ENCODE measurements at regions not wholly inside any gene's neighbourhood (a gene's known extent, or its start where the extent isn't known, plus 50 kb on each side); places are given as distances from the start of the nearest gene placed in this dataset.

GRCh38 chr13:105598529-105598928 is 936.9 kb downstream of the EFNB2 start:
- Histone ChIP-seq H3K9me3 (no peaks in the 10 kb centered on the region), H3K4me3 (no peak overlapping the region), H3K4me1 (no peaks in the 10 kb centered on the region), H3K36me3 (no peaks in the 10 kb centered on the region), H3K27me3 (no peaks in the 10 kb centered on the region), H3K27ac (no peak overlapping the region)
- ATAC-seq = no peak
- WGBS, 2 donors (ENCODE audit: low coverage in 1 of 2) = 51 to 100% methylated on average over 2 of the region's 2 CpGs
- TF ChIP-seq POLR2AphosphoS5 (IDR thresholded peaks at IDR 0.05) = no peak
- TF ChIP-seq EP300 (IDR thresholded peaks at IDR 0.05) = no peak
- TF ChIP-seq, protein P1, sequence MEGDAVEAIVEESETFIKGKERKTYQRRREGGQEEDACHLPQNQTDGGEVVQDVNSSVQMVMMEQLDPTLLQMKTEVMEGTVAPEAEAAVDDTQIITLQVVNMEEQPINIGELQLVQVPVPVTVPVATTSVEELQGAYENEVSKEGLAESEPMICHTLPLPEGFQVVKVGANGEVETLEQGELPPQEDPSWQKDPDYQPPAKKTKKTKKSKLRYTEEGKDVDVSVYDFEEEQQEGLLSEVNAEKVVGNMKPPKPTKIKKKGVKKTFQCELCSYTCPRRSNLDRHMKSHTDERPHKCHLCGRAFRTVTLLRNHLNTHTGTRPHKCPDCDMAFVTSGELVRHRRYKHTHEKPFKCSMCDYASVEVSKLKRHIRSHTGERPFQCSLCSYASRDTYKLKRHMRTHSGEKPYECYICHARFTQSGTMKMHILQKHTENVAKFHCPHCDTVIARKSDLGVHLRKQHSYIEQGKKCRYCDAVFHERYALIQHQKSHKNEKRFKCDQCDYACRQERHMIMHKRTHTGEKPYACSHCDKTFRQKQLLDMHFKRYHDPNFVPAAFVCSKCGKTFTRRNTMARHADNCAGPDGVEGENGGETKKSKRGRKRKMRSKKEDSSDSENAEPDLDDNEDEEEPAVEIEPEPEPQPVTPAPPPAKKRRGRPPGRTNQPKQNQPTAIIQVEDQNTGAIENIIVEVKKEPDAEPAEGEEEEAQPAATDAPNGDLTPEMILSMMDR (IDR thresholded peaks at IDR 0.05) = no peak
- TF ChIP-seq POLR2A (IDR thresholded peaks at IDR 0.05) = no peak

- H3K4me3 ChIP-seq = no peak overlapping the region
- no peak for ATAC-seq
- H3K27me3 ChIP-seq = no peaks in the 10 kb centered on the region
- H3K36me3 ChIP-seq = no peaks in the 10 kb centered on the region
- H3K4me1 ChIP-seq = no peaks in the 10 kb centered on the region
- H3K9me3 ChIP-seq = no peaks in the 10 kb centered on the region
- TF ChIP-seq, protein P1 (IDR thresholded peaks at IDR 0.05) = no peak
- TF ChIP-seq POLR2A (IDR thresholded peaks at IDR 0.05) (no peak), EP300 (IDR thresholded peaks at IDR 0.05) (no peak), POLR2AphosphoS5 (IDR thresholded peaks at IDR 0.05) (no peak)
- no peak overlapping the region for H3K27ac ChIP-seq
- WGBS, 2 donors (ENCODE audit: low coverage in 1 of 2) = no CpG with 5 or more reads among the region's 6 CpGs
Measured at GRCh38 chr13:105597573-105597972, 937.9 kb downstream of the EFNB2 start.

DNA sequence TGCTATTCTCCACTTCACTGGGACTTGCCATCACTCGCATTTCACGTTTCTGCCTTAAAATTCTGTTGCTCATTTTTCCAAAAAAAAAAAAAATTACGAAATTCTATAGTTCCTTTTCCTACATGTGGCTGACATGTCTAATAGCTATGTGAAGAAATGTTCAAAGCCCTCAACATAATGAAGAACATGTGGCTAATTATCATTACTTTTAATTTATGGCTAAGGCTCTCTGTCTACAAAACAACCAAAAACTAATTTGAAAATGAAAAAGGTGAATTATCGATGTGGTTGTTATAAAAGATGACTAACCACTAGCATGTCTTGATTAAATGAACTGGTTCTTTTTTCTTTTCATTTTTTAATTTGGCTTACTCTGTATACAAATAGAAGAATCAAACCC is 940.0 kb downstream of the EFNB2 start:
- Histone ChIP-seq H3K4me3 (no peak overlapping the region), H3K27ac (no peak overlapping the region), H3K9me3 (no peaks in the 10 kb centered on the region), H3K4me1 (no peaks in the 10 kb centered on the region), H3K36me3 (no peaks in the 10 kb centered on the region), H3K27me3 (no peaks in the 10 kb centered on the region)
- TF ChIP-seq EP300 (IDR thresholded peaks at IDR 0.05) (no peak), POLR2AphosphoS5 (IDR thresholded peaks at IDR 0.05) (no peak), POLR2A (IDR thresholded peaks at IDR 0.05) (no peak)
- TF ChIP-seq, protein P1 (IDR thresholded peaks at IDR 0.05) = no peak
- no peak for ATAC-seq
- 96 to 99% methylated on average over 4 of the region's 4 CpGs for WGBS, 2 donors (ENCODE audit: low coverage in 1 of 2)

DNA sequence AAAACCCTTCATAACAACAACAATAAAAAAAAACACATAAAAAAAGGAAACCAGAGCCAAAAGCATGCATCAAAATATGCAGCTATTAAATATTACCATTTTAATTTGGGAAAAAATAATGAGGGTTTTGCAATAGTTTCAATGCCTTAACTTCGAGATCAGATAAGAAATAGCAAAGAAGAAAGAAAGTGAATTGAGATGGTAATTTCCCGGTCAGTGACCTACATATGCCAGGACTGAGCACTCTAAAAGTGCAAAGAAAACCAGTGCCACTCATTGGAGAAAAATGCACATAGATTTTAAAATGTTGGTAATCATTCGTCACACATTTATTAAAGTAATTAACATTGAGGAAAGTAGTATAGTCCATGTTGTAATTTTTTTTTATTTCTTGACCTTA is 944.2 kb downstream of the EFNB2 start:
- no peak for ATAC-seq
- Histone ChIP-seq H3K9me3 (no peaks in the 10 kb centered on the region), H3K36me3 (no peaks in the 10 kb centered on the region), H3K4me1 (no peaks in the 10 kb centered on the region), H3K27me3 (no peaks in the 10 kb centered on the region), H3K4me3 (no peak overlapping the region), H3K27ac (no peak overlapping the region)
- WGBS, 2 donors (ENCODE audit: low coverage in 1 of 2) = 80 to 93% methylated on average over 3 of the region's 3 CpGs
- TF ChIP-seq POLR2A (IDR thresholded peaks at IDR 0.05) (no peak), EP300 (IDR thresholded peaks at IDR 0.05) (no peak), POLR2AphosphoS5 (IDR thresholded peaks at IDR 0.05) (no peak)
- TF ChIP-seq, protein P1 (IDR thresholded peaks at IDR 0.05) = no peak

DNA sequence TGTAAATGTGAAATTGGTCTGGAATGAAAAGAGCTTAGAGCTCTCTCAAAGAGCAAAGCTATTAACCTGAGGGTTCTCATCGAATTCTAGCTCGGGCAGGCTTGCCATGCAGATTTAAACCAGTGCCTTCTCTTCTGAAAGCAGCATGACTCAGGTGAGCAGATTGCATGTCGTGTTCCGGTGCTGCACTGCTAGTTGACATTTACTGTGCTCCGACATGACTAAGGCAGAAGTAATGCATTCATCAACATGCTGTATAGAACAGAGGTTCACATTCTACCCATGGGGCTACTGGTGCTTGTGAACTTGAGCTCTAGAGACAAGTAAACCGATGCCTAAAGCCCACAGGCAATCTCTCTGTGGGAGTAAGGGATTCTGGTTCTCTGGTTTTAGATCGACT is 947.7 kb downstream of the EFNB2 start:
- 80 to 90% methylated on average over 7 of the region's 7 CpGs for WGBS, 2 donors (ENCODE audit: low coverage in 1 of 2)
- Histone ChIP-seq H3K27me3 (no peaks in the 10 kb centered on the region), H3K27ac (no peak overlapping the region), H3K4me3 (no peak overlapping the region), H3K9me3 (no peaks in the 10 kb centered on the region), H3K4me1 (no peaks in the 10 kb centered on the region), H3K36me3 (no peaks in the 10 kb centered on the region)
- TF ChIP-seq, protein P1 (IDR thresholded peaks at IDR 0.05) = no peak
- TF ChIP-seq POLR2AphosphoS5 (IDR thresholded peaks at IDR 0.05) = no peak
- no peak for TF ChIP-seq EP300 (IDR thresholded peaks at IDR 0.05)
- no peak for TF ChIP-seq POLR2A (IDR thresholded peaks at IDR 0.05)
- ATAC-seq = no peak

Data from gastroesophageal sphincter (tissue), 4 donors.